GM18907 (cell line): ENCODE measurements at regions not wholly inside any gene's neighbourhood (a gene's known extent, or its start where the extent isn't known, plus 50 kb on each side); places are given as distances from the start of the nearest gene placed in this dataset.

Experiments used
- ATAC-seq: cut with Tn5 transposase; IDR thresholded peaks from one replicate; pipeline ENCODE4 v1.9.1; 2021; ENCODE audit warnings: mild to moderate bottlenecking, moderate library complexity; ENCODE audit not compliant: unreplicated experiment

DNA sequence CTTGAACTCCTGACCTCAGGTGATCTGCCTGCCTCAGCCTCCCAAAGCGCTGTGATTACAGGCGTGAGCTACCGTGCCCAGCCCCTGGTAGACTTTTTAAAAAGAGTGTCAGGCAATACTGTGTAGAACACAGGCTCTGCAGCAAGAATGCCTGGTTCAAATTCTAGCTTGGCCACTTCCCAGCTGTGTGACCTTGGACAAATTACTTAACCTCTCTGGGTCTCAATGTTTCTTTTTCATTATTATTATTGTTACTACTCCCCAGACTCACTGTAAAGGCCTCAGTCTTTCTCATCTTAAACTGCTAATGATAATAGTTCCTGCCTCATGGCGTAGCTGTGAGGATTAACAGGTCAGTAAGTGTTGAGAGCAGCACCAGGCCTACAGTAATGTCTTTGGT lies 114.3 kb downstream of the LITAF start:
- ATAC-seq: no peak

- no peak for ATAC-seq
These were observed 113.9 kb downstream of the LITAF start for GRCh38 chr16:11472851-11473250.

GRCh38 chr16:11473728-11474127 lies 113.0 kb downstream of the LITAF start:
- no peak for ATAC-seq

DNA sequence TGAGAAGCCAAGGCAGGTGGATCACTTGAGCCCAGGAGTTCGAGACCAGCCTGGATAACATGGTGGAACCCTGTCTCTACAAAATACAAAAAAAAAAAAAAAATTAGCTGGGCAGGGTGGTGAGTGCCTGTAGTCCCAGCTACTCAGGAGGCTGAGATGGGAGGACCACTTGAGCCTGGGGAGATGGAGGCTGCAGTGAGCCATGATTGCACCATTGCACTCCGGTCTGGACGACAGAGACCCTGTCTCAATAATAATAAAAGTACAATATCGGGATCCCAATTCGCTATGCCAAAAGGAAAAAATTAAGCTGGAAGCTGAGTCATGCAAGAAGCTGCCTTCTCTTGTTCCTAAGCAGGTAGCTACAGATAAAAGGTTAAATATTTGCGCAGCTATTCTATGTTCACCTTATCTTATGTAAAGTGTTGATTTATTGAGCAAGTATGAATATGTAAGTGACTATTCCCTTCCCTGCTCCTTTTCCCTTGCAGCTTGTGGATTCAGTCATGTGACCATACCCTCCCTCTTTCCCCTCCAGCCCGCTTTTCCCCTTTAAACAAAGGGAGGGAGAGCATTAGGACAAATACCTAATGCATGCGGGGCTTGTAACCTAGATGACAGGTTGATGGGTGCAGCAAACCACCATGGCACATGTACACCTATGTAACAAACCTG lies 112.0 kb downstream of the LITAF start:
- no peak for ATAC-seq

DNA sequence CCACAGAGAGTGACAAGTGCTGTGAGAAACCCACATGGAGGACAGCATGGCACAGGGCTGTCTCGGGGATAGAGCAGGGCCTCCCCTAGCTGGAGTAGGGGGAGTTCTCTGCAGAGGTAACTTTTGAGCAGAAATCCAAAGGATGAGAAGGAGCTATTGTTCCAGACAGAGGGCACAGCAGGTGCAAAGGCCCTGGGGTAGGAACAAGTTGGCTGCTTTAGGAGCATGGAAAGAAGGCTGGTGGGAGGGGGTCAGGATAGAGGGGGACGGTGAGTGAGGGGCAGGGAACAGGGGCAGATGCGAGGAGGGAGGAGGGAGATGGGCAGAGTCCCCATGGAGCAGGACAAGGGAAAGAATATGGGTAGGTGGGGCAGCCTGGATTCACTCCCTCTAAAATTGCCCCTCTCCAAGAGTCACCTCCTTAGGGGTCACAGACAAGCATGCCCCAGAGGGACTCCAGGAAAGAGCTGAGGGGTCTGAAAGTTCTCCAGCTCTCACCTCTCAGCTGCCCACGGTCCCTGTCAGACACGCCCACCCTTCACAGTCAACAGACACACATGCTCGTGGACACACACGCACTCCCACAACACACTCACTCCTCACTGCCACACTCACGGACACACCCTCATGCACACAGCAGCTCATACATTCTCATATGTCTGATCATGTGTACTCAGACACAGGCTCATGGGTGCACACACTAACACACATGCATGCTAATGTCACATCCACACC lies 110.7 kb downstream of the LITAF start:
- ATAC-seq: no peak

- no peak for ATAC-seq
These were observed 110.0 kb downstream of the LITAF start for GRCh38 chr16:11476676-11477075.

- no peak for ATAC-seq
These were observed 108.1 kb downstream of the LITAF start for GRCh38 chr16:11478431-11479119.

DNA sequence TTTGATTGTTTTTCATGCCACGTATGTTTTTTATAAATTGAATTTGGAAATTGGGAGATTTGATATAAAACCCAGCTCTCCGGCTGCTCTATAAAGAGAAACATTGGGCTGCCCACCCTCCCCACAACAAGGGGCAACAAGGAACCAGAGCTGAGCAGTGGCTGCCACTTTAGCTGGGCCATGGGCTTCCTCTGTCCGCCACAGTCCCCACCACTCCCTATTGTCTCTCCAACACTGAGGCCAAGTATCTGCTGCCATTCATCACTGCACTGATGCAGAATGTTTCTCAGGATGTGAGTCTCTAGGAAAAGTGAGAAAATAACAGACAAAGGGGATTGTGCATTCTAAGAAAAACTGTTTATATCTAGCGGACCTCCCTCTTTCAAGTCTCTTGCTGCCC lies 106.8 kb downstream of the LITAF start:
- ATAC-seq: no peak

- no peak for ATAC-seq
These were observed 106.1 kb downstream of the LITAF start for GRCh38 chr16:11480634-11481033.

DNA sequence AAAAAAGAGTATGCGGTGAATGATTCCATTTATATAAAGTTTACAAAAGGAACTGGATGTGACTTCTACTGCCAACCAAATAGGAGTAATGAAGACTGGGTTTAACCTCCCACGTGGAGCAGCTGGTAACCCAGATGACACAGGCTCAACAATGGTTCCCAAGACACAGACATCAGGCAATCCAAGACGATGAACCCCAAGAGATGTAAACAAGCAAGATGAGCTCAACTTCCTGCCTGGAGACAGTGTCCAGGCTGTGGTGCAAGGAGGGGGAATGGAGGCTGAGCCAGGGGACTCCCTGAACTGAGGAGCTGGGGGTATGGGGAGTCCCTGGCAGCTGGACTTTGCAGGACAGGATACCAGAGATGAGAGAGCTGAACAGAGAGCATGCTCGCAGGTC lies 104.7 kb downstream of the LITAF start:
- no peak for ATAC-seq

DNA sequence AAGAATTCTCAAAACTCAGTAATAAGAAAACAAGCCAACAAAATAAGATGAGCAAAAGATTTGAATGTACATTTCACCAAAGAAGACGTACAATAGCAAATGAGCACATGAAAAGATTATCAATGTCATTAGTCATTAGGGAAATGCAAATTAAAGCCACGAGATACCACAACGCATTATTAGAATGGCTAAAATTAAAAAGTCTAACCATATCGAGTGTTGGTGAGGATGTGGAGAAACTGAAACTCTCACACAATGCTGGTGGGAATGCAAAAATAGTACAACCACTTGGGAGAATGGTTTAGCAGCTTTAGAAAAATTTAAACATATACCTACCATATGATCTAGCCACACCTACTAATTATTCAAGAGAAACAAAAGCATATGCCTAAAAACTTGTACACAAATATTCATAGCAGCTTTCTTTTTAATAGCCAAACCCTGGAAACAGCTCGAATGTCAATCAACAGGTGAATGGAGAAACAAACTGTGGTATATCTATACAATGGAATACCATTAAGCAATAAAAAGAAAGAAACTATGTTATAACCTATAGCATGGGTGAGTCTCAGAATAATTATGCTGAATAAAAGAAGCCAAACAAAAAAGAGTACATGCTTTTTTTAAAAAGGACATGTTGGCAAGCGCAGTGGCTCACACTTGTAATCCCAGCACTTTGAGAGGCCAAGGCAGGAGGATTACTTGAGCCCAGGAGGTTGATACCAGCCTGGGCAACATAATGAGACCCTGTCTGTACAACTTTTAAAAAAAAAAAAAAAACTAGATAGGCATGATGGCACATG lies 103.6 kb downstream of the LITAF start:
- no peak for ATAC-seq

GRCh38 chr16:11484691-11485258 lies 101.9 kb downstream of the LITAF start:
- no peak for ATAC-seq

- ATAC-seq: no peak
These were observed 101.0 kb downstream of the LITAF start for GRCh38 chr16:11485676-11486075.

DNA sequence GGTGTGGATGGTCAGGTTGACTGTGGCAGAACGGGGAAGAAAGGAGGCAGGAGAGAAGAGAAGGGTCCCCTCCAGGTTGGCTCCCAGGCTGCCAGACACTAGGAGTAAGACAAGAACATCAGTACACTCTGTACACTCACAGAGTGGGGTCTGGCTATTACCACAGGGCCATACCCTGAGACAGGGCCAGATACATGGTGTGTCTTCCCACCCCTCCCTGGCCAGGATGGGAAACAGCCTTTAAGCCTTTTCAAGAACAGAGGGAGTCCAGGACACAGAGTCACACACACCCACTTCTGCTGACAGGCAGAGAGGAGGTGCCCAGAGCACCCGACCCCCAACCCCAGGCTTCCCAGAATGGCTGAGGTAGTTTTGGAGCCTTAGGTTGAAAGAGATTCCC lies 99.4 kb downstream of the LITAF start:
- no peak for ATAC-seq

DNA sequence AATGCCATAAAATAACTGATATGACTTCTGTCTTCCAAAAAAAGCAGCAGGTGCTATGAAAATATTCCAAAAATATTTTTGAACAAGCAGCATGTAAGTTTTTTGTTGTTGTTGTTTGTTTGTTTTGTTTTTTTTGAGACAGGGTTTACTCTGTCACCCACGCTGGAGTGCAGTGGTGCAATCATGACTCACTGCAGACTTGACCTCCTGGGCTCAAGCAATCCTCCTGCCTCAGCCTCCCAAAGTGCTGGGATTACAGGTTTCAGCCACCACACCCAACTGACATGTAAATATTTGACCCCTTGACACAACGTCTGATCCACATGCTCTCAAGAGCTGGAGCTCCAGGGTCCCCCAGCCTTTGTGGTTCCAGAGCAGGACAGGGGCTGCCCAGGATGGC lies 98.4 kb downstream of the LITAF start:
- no peak for ATAC-seq

DNA sequence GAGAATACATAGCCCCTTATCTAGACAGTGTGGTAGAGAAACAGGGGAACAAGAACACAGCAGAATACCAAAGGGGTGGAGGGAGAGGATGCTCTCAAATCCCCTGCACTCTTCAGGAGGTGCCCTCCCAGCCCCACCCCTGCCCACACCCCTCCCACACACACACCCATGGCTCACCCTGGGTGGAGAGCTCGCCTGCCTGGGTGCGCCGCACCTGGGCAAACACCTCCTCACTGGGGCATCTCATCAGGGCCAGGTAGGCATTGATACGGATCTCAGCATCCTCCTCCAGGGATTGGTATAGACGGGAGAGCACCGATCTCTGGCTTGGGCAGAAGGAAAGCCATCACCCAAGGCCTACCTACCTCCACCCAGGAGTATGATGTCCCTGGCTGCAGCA lies 95.2 kb downstream of the LITAF start:
- ATAC-seq: no peak

GRCh38 chr16:11492808-11493530 lies 93.8 kb downstream of the LITAF start:
- ATAC-seq: no peak

DNA sequence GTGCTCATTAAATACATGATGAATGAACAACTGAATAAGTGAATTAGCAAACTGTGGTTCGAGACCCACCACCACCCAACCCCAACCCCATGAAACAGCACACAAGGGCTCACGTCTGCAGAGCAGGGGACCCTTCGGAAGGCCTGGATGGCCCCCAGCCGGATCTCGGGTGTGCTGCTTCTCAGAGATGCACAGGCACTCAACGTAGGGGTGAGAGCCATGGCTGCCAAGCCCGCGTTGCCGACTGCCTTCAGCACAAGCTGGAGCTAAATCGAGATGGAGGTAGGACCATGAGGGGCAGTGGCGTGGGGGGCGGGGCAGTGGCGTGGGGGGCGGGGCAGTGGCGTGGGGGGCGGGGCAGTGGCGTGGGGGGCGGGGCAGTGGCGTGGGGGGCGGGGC lies 93.2 kb downstream of the LITAF start:
- ATAC-seq: no peak

- ATAC-seq: no peak
These were observed 92.7 kb downstream of the LITAF start for GRCh38 chr16:11494029-11494428.

DNA sequence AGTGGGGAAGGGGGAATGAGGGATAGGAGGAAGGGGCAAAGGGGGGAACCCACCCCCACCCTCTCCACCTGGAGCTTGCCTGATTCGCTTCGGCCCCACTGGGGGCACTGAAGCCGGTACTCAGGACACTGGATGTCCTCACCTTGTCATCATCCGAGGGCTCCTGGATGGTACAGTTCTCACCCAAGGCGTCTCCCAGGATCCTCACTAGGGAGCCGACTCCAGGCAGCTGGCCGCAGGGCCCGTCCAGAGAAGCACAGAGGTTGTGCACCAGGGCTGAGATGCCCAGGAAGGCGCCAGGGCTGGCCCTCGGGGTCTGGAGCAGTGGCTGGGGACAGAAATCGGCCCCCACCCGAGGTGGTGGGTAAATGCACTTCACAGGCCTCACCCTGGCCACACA lies 92.3 kb downstream of the LITAF start:
- no peak for ATAC-seq
